T-cell (primary cell): ENCODE measurements at regions not wholly inside any gene's neighbourhood (a gene's known extent, or its start where the extent isn't known, plus 50 kb on each side); places are given as distances from the start of the nearest gene placed in this dataset.

ENCODE experiments used
- ATAC-seq, 4 experiments: fragments of 200-7000 bp in 3 of 4; fragments of 150-1000 bp in 1 of 4; cut with Tn5 transposase; replicated peaks in 1 of 4; 1 replicate in 3 of 4; 2 replicates in 1 of 4; pipeline ENCODE4 v1.10.0; 2021; ENCODE audit warnings: moderate library complexity in 3 of 4, mild to moderate bottlenecking in 2 of 4, moderate number of reproducible peaks in 1 of 4
- CTCF ChIA-PET, 2 donors: fragments of 300-600 bp; sonication (Branson Sonifier 250); formaldehyde crosslinking; loops; one replicate each; lab custom pipeline; 2022; ENCODE audit warnings: antibody characterized with exemption in 2 of 2; lab: Charles Lee
- POLR2A ChIA-PET, 2 donors: fragments of 300-600 bp; sonication (Branson Sonifier 250); formaldehyde crosslinking; loops; one replicate each; lab custom pipeline; 2022; ENCODE audit warnings: antibody characterized with exemption in 2 of 2; lab: Charles Lee
- DNase-seq, 35 experiments: peaks; one replicate each; pipeline versions ENCODE4 v3.0.0 to v3.0.0-alpha.2; 2013 to 2023
- H3K27ac ChIP-seq: one replicate; pipeline ENCODE4 v1.5.1; 2013; ENCODE audit warnings: low read length
- H3K27me3 ChIP-seq, 2 experiments: replicated peaks in 1 of 2; 1 replicate in 1 of 2; 2 replicates in 1 of 2; pipeline versions ENCODE4 v1.6.1 to v1.7.0; 2013; ENCODE audit warnings: low read length in 1 of 2, mixed read lengths in 1 of 2; ENCODE audit not compliant: control insufficient read depth in 2 of 2, insufficient read depth in 2 of 2; ENCODE audit errors: extremely low read depth in 1 of 2
- H3K36me3 ChIP-seq, 2 donors: 1 replicate in 1 of 2; 2 replicates in 1 of 2; pipeline versions ENCODE4 v1.6.1 to v1.7.0; 2013; ENCODE audit warnings: low read length in 1 of 2; ENCODE audit not compliant: control insufficient read depth in 2 of 2, insufficient read depth in 1 of 2; ENCODE audit errors: extremely low read depth in 1 of 2
- H3K4me1 ChIP-seq, 2 experiments: 1 replicate in 1 of 2; 2 replicates in 1 of 2; pipeline versions ENCODE4 v1.6.1 to v1.7.0; 2013; ENCODE audit warnings: low read length in 2 of 2, mixed read lengths in 1 of 2; ENCODE audit not compliant: insufficient read depth in 2 of 2, control insufficient read depth in 1 of 2; ENCODE audit errors: extremely low read depth in 1 of 2
- H3K4me3 ChIP-seq, 2 donors: 1 replicate in 1 of 2; 2 replicates in 1 of 2; pipeline versions ENCODE4 v1.5.1 to v1.7.0; 2013; ENCODE audit warnings: mild to moderate bottlenecking in 2 of 2, low read length in 1 of 2, moderate library complexity in 1 of 2; ENCODE audit not compliant: control insufficient read depth in 1 of 2; ENCODE audit errors: extremely low read depth in 1 of 2
- H3K9me3 ChIP-seq: 2 replicates; pipeline ENCODE4 v1.7.0; 2013
- H3K27ac Mint-ChIP-seq, 2 donors: one replicate each; pipeline ENCODE4 v1.8.0; 2020 to 2021; ENCODE audit warnings: mild to moderate bottlenecking in 2 of 2, mixed read lengths in 2 of 2
- H3K27me3 Mint-ChIP-seq, 2 donors: one replicate each; pipeline ENCODE4 v1.8.0; 2021 to 2022; ENCODE audit warnings: mixed read lengths in 2 of 2
- H3K36me3 Mint-ChIP-seq: one replicate; pipeline ENCODE4 v1.8.0; 2021; ENCODE audit warnings: mixed read lengths
- H3K4me1 Mint-ChIP-seq, 3 donors: one replicate each; pipeline ENCODE4 v1.8.0; 2020 to 2022; ENCODE audit warnings: mixed read lengths in 3 of 3, mild to moderate bottlenecking in 1 of 3
- H3K4me3 Mint-ChIP-seq, 3 donors: one replicate each; pipeline ENCODE4 v1.8.0; 2020 to 2022; ENCODE audit warnings: mild to moderate bottlenecking in 3 of 3, mixed read lengths in 3 of 3, moderate library complexity in 3 of 3
- H3K9me3 Mint-ChIP-seq, 3 donors: one replicate each; pipeline ENCODE4 v1.8.0; 2020 to 2022; ENCODE audit warnings: mixed read lengths in 3 of 3
- whole genome bisulfite sequencing: methylation state at CpG from one replicate; pipeline ENCODE4 v1.1.5; 2013; ENCODE audit warnings: missing lambda C conversion rate; ENCODE audit not compliant: insufficient coverage; 5-methylcytosine and 5-hydroxymethylcytosine counted together

- H3K27me3 ChIP-seq = no peaks in the 10 kb centered on the region
- no peak overlapping the region for H3K27ac Mint-ChIP-seq
- H3K4me3 Mint-ChIP-seq = no peak overlapping the region
- ATAC-seq (no peak), DNase-seq (no peak)
- ChIA-PET POLR2A (no interaction called here), CTCF (no interaction called here)
- H3K9me3 Mint-ChIP-seq = peaks cover 0 to 5% (median 3%) of the 10 kb centered on the region in 3 donors
- H3K4me3 ChIP-seq = no peak overlapping the region
- H3K27ac ChIP-seq = no peak overlapping the region
- no peaks in the 10 kb centered on the region for H3K27me3 Mint-ChIP-seq
- H3K36me3 Mint-ChIP-seq = no peaks in the 10 kb centered on the region
- H3K9me3 ChIP-seq = no peaks in the 10 kb centered on the region
- no peaks in the 10 kb centered on the region for H3K4me1 ChIP-seq
- no peaks in the 10 kb centered on the region for H3K4me1 Mint-ChIP-seq
- no CpG with 5 or more reads among the region's 2 CpGs for WGBS
- H3K36me3 ChIP-seq = no peaks in the 10 kb centered on the region
These were observed 325.9 kb downstream of the NDFIP2 start for GRCh38 chr13:79806821-79807220.

- no peak for ATAC-seq
- H3K27me3 Mint-ChIP-seq = no peaks in the 10 kb centered on the region
- ChIA-PET CTCF (no interaction called here), POLR2A (no interaction called here)
- Histone ChIP-seq H3K4me1 (no peaks in the 10 kb centered on the region), H3K36me3 (no peaks in the 10 kb centered on the region), H3K4me3 (no peak overlapping the region), H3K27me3 (no peaks in the 10 kb centered on the region), H3K27ac (no peak overlapping the region), H3K9me3 (no peaks in the 10 kb centered on the region)
- no peak overlapping the region for H3K4me3 Mint-ChIP-seq
- H3K36me3 Mint-ChIP-seq = no peaks in the 10 kb centered on the region
- H3K9me3 Mint-ChIP-seq = peaks cover 0 to 5% (median 3%) of the 10 kb centered on the region in 3 donors
- WGBS = no CpG with 5 or more reads among the region's 1 CpG
- no peak overlapping the region for H3K27ac Mint-ChIP-seq
- no peaks in the 10 kb centered on the region for H3K4me1 Mint-ChIP-seq
- no peak for DNase-seq
These were observed 324.4 kb downstream of the NDFIP2 start for GRCh38 chr13:79805317-79805716.

- Mint-ChIP-seq H3K27me3 (no peaks in the 10 kb centered on the region), H3K27ac (no peak overlapping the region), H3K4me3 (no peak overlapping the region), H3K4me1 (no peaks in the 10 kb centered on the region), H3K9me3 (peaks cover 0 to 5% (median 3%) of the 10 kb centered on the region in 3 donors), H3K36me3 (no peaks in the 10 kb centered on the region)
- Histone ChIP-seq H3K36me3 (no peaks in the 10 kb centered on the region), H3K27ac (no peak overlapping the region), H3K9me3 (no peaks in the 10 kb centered on the region), H3K4me3 (no peak overlapping the region), H3K4me1 (no peaks in the 10 kb centered on the region), H3K27me3 (no peaks in the 10 kb centered on the region)
- ATAC-seq (no peak), DNase-seq (no peak)
- POLR2A ChIA-PET = no interaction called here
- no CpG with 5 or more reads among the region's 4 CpGs for WGBS
- CTCF ChIA-PET = no interaction called here
These were observed 323.0 kb downstream of the NDFIP2 start for GRCh38 chr13:79803989-79804388.

- ChIA-PET CTCF (no interaction called here), POLR2A (interaction anchor here (0.5 to 0.6 kb wide), 2 partner anchors 13 to 318 kb away, joined by 3 read pairs; no protein-coding TSS in a partner anchor)
- H3K4me1 Mint-ChIP-seq = no peaks in the 10 kb centered on the region
- H3K27me3 ChIP-seq = no peaks in the 10 kb centered on the region
- DNase-seq (no peak), ATAC-seq (no peak)
- no peaks in the 10 kb centered on the region for H3K36me3 Mint-ChIP-seq
- no peaks in the 10 kb centered on the region for H3K27me3 Mint-ChIP-seq
- H3K36me3 ChIP-seq = no peaks in the 10 kb centered on the region
- H3K4me1 ChIP-seq = no peaks in the 10 kb centered on the region
- no peaks in the 10 kb centered on the region for H3K9me3 ChIP-seq
- no peak overlapping the region for H3K27ac ChIP-seq
- peaks cover 0 to 3% (median 0%) of the 10 kb centered on the region in 3 donors for H3K9me3 Mint-ChIP-seq
- WGBS = no CpG with 5 or more reads among the region's 2 CpGs
- H3K4me3 ChIP-seq = no peak overlapping the region
- H3K4me3 Mint-ChIP-seq = no peak overlapping the region
- H3K27ac Mint-ChIP-seq = no peak overlapping the region
These were observed 322.3 kb downstream of the NDFIP2 start for GRCh38 chr13:79803296-79803695.

- no peak overlapping the region for H3K4me3 ChIP-seq
- DNase-seq = no peak
- no peaks in the 10 kb centered on the region for H3K4me1 ChIP-seq
- no peaks in the 10 kb centered on the region for H3K36me3 Mint-ChIP-seq
- no peaks in the 10 kb centered on the region for H3K4me1 Mint-ChIP-seq
- H3K27me3 Mint-ChIP-seq = no peaks in the 10 kb centered on the region
- H3K4me3 Mint-ChIP-seq = no peak overlapping the region
- peaks cover 0 to 3% (median 0%) of the 10 kb centered on the region in 3 donors for H3K9me3 Mint-ChIP-seq
- ATAC-seq = no peak
- CTCF ChIA-PET = interaction anchor here in 1 of 2 donors (0.6 kb wide), 1 partner anchor 462 kb away, joined by 4 read pairs; no protein-coding TSS in a partner anchor
- POLR2A ChIA-PET = no interaction called here
- WGBS = no CpG with 5 or more reads among the region's 2 CpGs
- H3K36me3 ChIP-seq = no peaks in the 10 kb centered on the region
- H3K9me3 ChIP-seq = no peaks in the 10 kb centered on the region
- no peak overlapping the region for H3K27ac Mint-ChIP-seq
- H3K27me3 ChIP-seq = no peaks in the 10 kb centered on the region
- no peak overlapping the region for H3K27ac ChIP-seq
These were observed 321.6 kb downstream of the NDFIP2 start for GRCh38 chr13:79802389-79803085.

- WGBS = no CpG with 5 or more reads among the region's 2 CpGs
- ATAC-seq (no peak), DNase-seq (no peak)
- H3K4me1 ChIP-seq = no peaks in the 10 kb centered on the region
- peaks cover 0 to 3% (median 0%) of the 10 kb centered on the region in 3 donors for H3K9me3 Mint-ChIP-seq
- H3K4me3 Mint-ChIP-seq = no peak overlapping the region
- H3K9me3 ChIP-seq = no peaks in the 10 kb centered on the region
- no peak overlapping the region for H3K27ac ChIP-seq
- no peaks in the 10 kb centered on the region for H3K36me3 ChIP-seq
- no peak overlapping the region for H3K4me3 ChIP-seq
- no peaks in the 10 kb centered on the region for H3K4me1 Mint-ChIP-seq
- no peaks in the 10 kb centered on the region for H3K36me3 Mint-ChIP-seq
- POLR2A ChIA-PET = no interaction called here
- H3K27ac Mint-ChIP-seq = no peak overlapping the region
- no peaks in the 10 kb centered on the region for H3K27me3 Mint-ChIP-seq
- no peaks in the 10 kb centered on the region for H3K27me3 ChIP-seq
- CTCF ChIA-PET = no interaction called here
These were observed 318.3 kb downstream of the NDFIP2 start for GRCh38 chr13:79799059-79799867.
